ENCODE measurements at regions not wholly inside any gene's neighbourhood (a gene's known extent, or its start where the extent isn't known, plus 50 kb on each side); places are given as distances from the start of the nearest gene placed in this dataset.
"Not testable (repeated sequence)": the region's sequence is repeated elsewhere in the genome, so short reads cannot be mapped to it uniquely, and the experiment has no call there.

DNA sequence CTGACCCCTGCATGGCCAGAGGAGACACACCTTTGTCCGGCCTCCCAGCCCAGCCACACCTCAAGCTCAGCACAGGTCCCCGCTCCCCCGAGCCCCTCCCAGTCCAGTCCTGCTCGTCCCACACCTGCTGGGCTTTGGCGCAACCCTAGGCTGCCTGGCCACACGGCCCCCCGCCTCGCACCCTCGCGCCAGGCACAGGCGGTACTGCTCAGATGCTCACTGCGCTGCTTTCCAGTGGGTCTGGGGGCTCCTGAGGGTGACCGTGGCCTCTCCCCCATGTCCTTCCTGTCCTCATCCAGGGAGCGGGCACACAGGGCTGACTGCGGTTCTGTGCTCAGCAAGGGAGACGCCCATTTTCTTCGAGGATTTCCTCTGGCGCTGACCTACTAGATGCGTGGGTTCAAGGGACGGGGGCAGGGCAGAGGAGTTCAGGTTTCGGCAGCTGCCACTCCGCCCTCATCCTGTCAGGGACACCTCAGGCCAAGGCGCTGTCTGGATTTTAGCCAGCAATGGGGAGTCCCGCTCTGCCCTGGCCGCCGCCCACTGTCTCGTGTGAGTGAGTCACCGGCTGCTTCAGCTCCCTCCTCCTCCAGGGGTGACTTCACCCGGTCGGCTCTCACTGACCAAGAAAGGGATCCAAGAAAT is 118.0 kb upstream of the ZNF469 start:
- peak; percentile 75 for DNase-seq
- Histone ChIP-seq H3K4ac (ENCODE audit: low read depth, low read length) (no peak overlapping the region), H3K9ac (ENCODE audit: extremely low read depth, insufficient read length, low read length) (no peak overlapping the region), H2BK12ac (ENCODE audit: insufficient read length, low read depth, low read length) (no peak overlapping the region), H3K4me2 (ENCODE audit: insufficient read depth, insufficient read length, low read length) (no peak overlapping the region), H3K14ac (ENCODE audit: insufficient read depth, low read length) (no peak overlapping the region), H2AK5ac (ENCODE audit: insufficient read length, low read length) (no peak overlapping the region), H2BK5ac (ENCODE audit: insufficient read length, low read length) (no peak overlapping the region), H2BK15ac (ENCODE audit: low read depth, low read length) (no peak overlapping the region), H3K18ac (ENCODE audit: insufficient read length, low read depth, low read length) (no peak overlapping the region), H2BK20ac (ENCODE audit: low read depth, low read length, poor library complexity, severe bottlenecking) (no peak overlapping the region), H3K23me2 (ENCODE audit: insufficient read length, low read depth, low read length, poor library complexity, severe bottlenecking) (no peaks in the 10 kb centered on the region), H3K23ac (ENCODE audit: insufficient read length, low read depth, low read length) (no peak overlapping the region), H3K79me1 (ENCODE audit: insufficient read depth, low read depth, low read length, poor library complexity, severe bottlenecking) (no peaks in the 10 kb centered on the region), H4K8ac (replicated peaks; ENCODE audit: insufficient read length, low read depth, low read length) (no peak overlapping the region), H4K91ac (ENCODE audit: insufficient read length, low read depth, low read length) (no peak overlapping the region), H2AFZ (ENCODE audit: low read length) (no peak overlapping the region), H3K4me1 (ENCODE audit: insufficient read depth, low read length) (no peaks in the 10 kb centered on the region), H3K9me3 (ENCODE audit: control insufficient read depth, low read depth, low read length) (no peaks in the 10 kb centered on the region), H3T11ph (ENCODE audit: low read length) (no peak overlapping the region), H4K20me1 (ENCODE audit: control insufficient read depth, insufficient read depth, insufficient read length) (no peaks in the 10 kb centered on the region), H3K27ac (ENCODE audit: insufficient read length, low read depth, low read length) (no peak overlapping the region), H4K5ac (ENCODE audit: insufficient read length, low read depth, low read length) (no peak overlapping the region), H3K27me3 (ENCODE audit: insufficient read depth, low read length) (no peaks in the 10 kb centered on the region), H2BK120ac (ENCODE audit: low read depth, low read length, poor library complexity, severe bottlenecking) (no peak overlapping the region), H3K79me2 (ENCODE audit: insufficient read depth, low read length) (no peaks in the 10 kb centered on the region), H3K56ac (ENCODE audit: insufficient read length, low read depth, low read length) (no peak overlapping the region)
- no peak overlapping the region for H3K4me3 Mint-ChIP-seq
- no peaks in the 10 kb centered on the region for H3K36me3 Mint-ChIP-seq (ENCODE audit: insufficient read depth in 1 of 3, low read depth in 3 of 3)
- no peak overlapping the region for H3K27ac Mint-ChIP-seq
- H3K27me3 Mint-ChIP-seq (ENCODE audit: low read depth) = peaks cover 13% of the 10 kb centered on the region
- TF ChIP-seq, protein P1, sequence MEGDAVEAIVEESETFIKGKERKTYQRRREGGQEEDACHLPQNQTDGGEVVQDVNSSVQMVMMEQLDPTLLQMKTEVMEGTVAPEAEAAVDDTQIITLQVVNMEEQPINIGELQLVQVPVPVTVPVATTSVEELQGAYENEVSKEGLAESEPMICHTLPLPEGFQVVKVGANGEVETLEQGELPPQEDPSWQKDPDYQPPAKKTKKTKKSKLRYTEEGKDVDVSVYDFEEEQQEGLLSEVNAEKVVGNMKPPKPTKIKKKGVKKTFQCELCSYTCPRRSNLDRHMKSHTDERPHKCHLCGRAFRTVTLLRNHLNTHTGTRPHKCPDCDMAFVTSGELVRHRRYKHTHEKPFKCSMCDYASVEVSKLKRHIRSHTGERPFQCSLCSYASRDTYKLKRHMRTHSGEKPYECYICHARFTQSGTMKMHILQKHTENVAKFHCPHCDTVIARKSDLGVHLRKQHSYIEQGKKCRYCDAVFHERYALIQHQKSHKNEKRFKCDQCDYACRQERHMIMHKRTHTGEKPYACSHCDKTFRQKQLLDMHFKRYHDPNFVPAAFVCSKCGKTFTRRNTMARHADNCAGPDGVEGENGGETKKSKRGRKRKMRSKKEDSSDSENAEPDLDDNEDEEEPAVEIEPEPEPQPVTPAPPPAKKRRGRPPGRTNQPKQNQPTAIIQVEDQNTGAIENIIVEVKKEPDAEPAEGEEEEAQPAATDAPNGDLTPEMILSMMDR (conservative IDR thresholded peaks at IDR 0.05) = no peak
- peaks cover 11 to 21% of the 10 kb centered on the region in 2 experiments for H3K4me1 Mint-ChIP-seq
- no peaks in the 10 kb centered on the region for H3K9me3 Mint-ChIP-seq
- WGBS (ENCODE audit: extremely low coverage, insufficient read length, low lambda C conversion rate) = no CpG with 5 or more reads among the region's 30 CpGs

- H3K79me1 ChIP-seq (ENCODE audit: insufficient read depth, low read depth, low read length, poor library complexity, severe bottlenecking); H4K91ac ChIP-seq (ENCODE audit: insufficient read length, low read depth, low read length); H3K27ac ChIP-seq (ENCODE audit: insufficient read length, low read depth, low read length); H3K9me3 ChIP-seq (ENCODE audit: control insufficient read depth, low read depth, low read length); H3K18ac ChIP-seq (ENCODE audit: insufficient read length, low read depth, low read length); H2BK120ac ChIP-seq (ENCODE audit: low read depth, low read length, poor library complexity, severe bottlenecking); DNase-seq; H2AFZ ChIP-seq (ENCODE audit: low read length); H3K9me3 Mint-ChIP-seq; H4K5ac ChIP-seq (ENCODE audit: insufficient read length, low read depth, low read length); H3K23me2 ChIP-seq (ENCODE audit: insufficient read length, low read depth, low read length, poor library complexity, severe bottlenecking); H3T11ph ChIP-seq (ENCODE audit: low read length); H3K4me3 Mint-ChIP-seq; H3K4me1 ChIP-seq (ENCODE audit: insufficient read depth, low read length); H2BK12ac ChIP-seq (ENCODE audit: insufficient read length, low read depth, low read length); H3K9ac ChIP-seq (ENCODE audit: extremely low read depth, insufficient read length, low read length); H3K27ac Mint-ChIP-seq; H2BK5ac ChIP-seq (ENCODE audit: insufficient read length, low read length); H3K27me3 Mint-ChIP-seq (ENCODE audit: low read depth); H3K36me3 Mint-ChIP-seq (ENCODE audit: insufficient read depth in 1 of 3, low read depth in 3 of 3); H3K56ac ChIP-seq (ENCODE audit: insufficient read length, low read depth, low read length); H2AK5ac ChIP-seq (ENCODE audit: insufficient read length, low read length); H4K20me1 ChIP-seq (ENCODE audit: control insufficient read depth, insufficient read depth, insufficient read length); H3K27me3 ChIP-seq (ENCODE audit: insufficient read depth, low read length); H3K4ac ChIP-seq (ENCODE audit: low read depth, low read length); H3K14ac ChIP-seq (ENCODE audit: insufficient read depth, low read length); H3K23ac ChIP-seq (ENCODE audit: insufficient read length, low read depth, low read length); H3K4me2 ChIP-seq (ENCODE audit: insufficient read depth, insufficient read length, low read length); H2BK15ac ChIP-seq (ENCODE audit: low read depth, low read length); H2BK20ac ChIP-seq (ENCODE audit: low read depth, low read length, poor library complexity, severe bottlenecking); H4K8ac ChIP-seq (replicated peaks; ENCODE audit: insufficient read length, low read depth, low read length); H3K79me2 ChIP-seq (ENCODE audit: insufficient read depth, low read length): not testable (repeated sequence)
- peaks cover 9 to 17% of the 10 kb centered on the region in 2 experiments for H3K4me1 Mint-ChIP-seq
- WGBS (ENCODE audit: extremely low coverage, insufficient read length, low lambda C conversion rate) = no CpG with 5 or more reads among the region's 25 CpGs
Observed at GRCh38 chr16:88265286-88265938, 117.3 kb upstream of the ZNF469 start.

Measured in H9 (cell line).